SK-MEL-5 (cell line): ENCODE measurements at regions not wholly inside any gene's neighbourhood (a gene's known extent, or its start where the extent isn't known, plus 50 kb on each side); places are given as distances from the start of the nearest gene placed in this dataset.
A peak's percentile ranks its signal among the peaks of the same experiment; 100 is the strongest.

Experiments used
- DNase-seq: peaks from one replicate; pipeline ENCODE4 v3.0.0-alpha.2; 2016; ENCODE audit warnings: low read depth, low spot score
- in situ Hi-C: cut with HindIII; loops from 2 replicates; pipeline ENCODE4 v1.10.0; 2016; ENCODE audit warnings: low sequenced_read_pairs, high pct_unique_total_duplicates, low pct_unique_long_range_greater_than_20kb

DNA sequence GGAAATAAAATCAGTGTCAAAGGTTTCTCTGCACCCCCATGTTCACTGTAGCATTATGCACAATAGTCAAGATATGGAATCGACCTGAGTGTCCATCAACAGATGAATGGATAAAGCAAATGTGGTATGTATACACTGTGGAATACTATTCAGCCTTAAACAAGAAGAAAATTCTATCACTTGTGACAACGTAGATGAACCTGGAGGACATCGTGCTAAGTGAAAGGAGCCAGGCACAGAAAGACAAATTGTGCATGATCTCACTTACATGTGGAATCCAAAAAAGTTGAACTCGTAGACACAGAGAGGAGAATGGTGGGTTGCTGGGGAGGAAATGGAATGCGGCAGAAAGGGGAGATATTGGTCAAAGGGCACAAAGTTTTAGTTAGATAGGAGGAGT is 136.3 kb upstream of the ESR1 start:
- no peak for DNase-seq
- in situ Hi-C loops: no loop called here

- DNase-seq: no peak
- in situ Hi-C loops: no loop called here
Observed at GRCh38 chr6:151674578-151674977, 132.9 kb upstream of the ESR1 start.

- peak; percentile 50 for DNase-seq
- in situ Hi-C loops: no loop called here
Observed at GRCh38 chr6:151675746-151676459, 131.6 kb upstream of the ESR1 start.

- in situ Hi-C loops: no loop called here
- DNase-seq: no peak
Observed at GRCh38 chr6:151676460-151676945, 131.0 kb upstream of the ESR1 start.

- in situ Hi-C loops: no loop called here
- no peak for DNase-seq
Observed at GRCh38 chr6:151677404-151677803, 130.1 kb upstream of the ESR1 start.

GRCh38 chr6:151679081-151679480 is 128.4 kb upstream of the ESR1 start:
- DNase-seq: no peak
- in situ Hi-C loops: no loop called here

DNA sequence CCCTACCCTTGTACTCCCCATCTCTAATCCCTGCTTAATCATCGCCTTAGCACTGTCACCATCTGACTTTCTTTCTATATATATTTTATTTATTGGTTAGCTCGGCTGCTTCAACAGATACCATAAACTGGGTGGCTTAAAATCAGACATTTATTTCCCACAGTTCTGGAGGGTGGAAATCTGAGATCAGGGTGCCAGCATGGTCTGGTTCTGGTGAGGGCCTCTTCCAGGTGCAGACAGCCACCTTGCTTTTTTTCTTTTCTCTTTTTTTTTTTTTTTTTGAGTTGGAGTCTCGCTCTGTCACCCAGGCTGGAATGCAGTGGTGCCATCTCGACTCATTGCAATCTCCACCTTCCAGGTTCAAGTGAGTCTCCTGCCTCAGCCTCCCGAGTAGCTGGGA is 127.5 kb upstream of the ESR1 start:
- in situ Hi-C loops: no loop called here
- no peak for DNase-seq

DNA sequence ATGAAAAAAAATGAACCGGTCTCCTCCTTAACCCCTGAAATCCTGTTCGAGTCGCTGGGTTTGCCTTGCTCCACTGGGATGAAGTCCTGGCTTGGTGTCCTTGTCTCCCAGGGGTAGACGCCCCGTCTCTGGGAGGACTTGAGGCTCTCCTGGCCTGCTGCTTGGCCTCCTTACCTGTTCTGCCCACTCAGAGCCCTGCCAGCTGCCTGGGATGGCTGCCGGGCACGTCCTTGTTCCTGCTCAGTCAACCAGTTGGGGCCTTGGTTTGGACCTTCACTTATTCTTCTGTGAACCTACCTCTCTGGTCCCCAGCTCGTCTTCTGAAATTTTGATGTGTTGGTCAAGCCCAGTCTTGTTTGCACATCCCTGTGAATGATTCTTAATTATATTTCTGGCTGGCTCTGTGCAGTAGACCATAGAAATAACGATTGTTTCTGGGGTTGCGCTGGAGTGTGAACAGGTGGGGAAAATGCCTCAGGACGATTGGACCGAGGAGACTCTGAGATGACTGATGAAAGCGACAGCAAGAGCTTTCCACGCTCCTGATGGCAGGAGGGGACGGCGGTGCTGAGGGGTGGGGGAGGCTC is 126.5 kb upstream of the ESR1 start:
- in situ Hi-C loops: no loop called here

GRCh38 chr6:151681433-151682059 is 125.9 kb upstream of the ESR1 start:
- no peak for DNase-seq
- in situ Hi-C loops: no loop called here

More for the DNA sequence above, 126.5 kb upstream of the ESR1 start:
- no peak for DNase-seq

GRCh38 chr6:151682251-151682650 is 125.2 kb upstream of the ESR1 start:
- in situ Hi-C loops: no loop called here
- DNase-seq: no peak

DNA sequence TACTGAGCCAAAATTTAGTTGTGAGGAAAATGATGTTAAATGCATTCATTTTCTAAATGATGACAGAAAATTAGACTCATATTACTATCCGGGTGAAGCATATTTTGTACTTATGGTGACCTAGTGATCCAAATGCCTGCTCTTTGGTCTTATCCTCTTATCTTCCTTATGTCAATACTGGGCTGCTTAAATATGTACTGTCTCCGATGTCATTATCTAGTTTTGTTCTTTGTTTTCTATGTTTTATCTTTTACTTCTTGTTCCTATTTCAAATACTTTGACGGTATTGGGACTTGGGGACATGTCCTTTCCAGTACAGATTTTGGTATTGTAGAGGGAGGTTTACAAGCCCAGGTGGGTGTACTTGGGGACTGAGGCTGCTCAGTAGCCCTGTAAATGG is 124.6 kb upstream of the ESR1 start:
- in situ Hi-C loops: no loop called here
- no peak for DNase-seq

DNA sequence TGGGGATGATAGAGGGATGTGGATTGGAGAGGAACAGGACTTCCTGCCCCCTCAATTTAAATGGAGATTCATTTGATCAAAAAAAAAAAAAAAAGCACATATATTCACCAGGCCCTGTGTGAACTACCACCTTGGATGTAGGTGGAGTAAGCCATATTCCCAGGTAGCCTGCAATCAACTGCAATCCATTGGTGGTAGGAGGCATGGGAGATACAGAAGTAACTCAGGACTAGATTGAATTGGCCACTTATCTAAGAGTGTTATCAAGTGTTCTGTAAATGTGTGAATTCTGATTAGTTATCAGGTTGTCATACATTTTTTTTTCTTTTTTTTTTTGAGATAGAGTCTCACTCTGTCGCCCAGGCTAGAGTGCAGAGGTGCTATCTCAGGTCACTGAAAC is 124.1 kb upstream of the ESR1 start:
- DNase-seq: no peak
- in situ Hi-C loops: no loop called here

GRCh38 chr6:151689499-151690201 is 117.8 kb upstream of the ESR1 start:
- in situ Hi-C loops: no loop called here
- peak; percentile 42 for DNase-seq

GRCh38 chr6:151690303-151690702 is 117.2 kb upstream of the ESR1 start:
- peak; percentile 66 for DNase-seq
- in situ Hi-C loops: no loop called here

DNA sequence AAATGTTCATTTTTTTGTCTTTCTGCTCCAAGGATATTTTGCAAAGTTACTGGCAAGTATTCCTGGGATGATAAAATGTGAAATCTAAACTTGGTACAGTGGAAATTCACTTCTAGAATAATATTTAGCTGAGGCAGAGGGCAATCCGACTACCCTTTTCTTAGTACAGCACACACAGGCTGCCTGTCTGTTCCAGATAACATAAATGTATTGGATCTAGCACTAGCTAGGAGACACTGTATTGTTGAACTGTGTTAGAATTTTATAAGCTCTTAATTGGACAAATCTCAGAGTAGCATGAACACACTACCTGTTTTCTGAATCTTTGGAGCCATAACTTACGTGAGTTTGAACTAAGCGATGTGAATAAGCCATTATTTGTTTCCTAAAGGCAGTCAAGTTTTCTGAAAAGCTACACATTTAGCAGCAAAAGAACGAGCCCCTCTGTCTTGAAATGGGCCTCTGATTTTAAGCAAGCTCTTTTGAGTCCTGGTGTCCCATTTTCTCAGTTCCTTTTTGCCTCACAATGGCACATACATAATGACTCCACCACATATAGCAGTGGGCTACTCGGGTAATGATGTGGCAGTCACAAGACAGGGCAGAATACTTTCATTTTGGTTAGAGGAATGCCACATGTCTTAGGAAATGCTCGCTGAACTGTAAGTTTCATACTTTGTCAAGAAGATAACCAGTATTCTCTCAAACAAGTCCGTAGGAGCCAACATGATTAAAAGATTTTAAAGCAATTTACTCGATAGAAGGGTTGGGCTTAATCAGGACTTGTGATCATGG is 116.5 kb upstream of the ESR1 start:
- DNase-seq: peak; percentile 85
- in situ Hi-C loops: no loop called here

DNA sequence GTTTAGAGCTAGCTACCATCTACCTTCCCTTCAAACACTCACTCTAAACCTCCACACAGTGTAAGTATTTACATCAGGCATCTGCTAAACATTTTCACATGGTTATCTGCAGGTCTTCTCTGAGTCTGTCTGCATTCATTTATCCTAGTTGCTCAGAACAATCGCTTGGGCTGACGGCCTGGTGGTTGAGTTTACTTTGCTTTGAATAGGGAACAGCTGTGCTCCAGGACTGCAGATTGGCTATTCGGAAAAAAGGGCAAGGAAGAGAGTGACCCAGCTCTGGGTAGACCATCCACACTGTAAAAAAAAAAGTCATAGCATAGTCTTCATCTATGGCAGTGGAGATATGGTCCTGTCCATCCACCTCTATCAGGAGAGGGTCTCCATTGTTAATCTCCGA is 115.3 kb upstream of the ESR1 start:
- no peak for DNase-seq
- in situ Hi-C loops: no loop called here

DNA sequence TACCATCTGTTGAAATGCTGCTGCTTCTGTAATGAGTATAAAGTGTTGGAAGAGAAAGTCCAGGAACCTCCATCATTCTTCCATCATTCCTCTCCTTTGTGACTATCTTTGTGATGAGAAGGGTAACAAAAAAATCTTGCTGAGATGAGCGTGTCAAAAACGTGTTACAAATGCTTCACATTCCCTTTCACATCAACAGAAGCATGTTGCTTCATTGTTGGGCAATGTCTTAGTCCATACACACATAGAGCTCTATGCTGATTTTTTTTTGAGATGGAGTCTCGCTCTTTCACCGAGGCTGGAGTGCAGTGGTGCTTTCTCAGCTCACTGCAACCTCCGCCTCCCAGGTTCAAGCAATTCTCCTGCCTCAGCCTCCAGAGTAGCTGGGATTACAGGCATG is 114.1 kb upstream of the ESR1 start:
- in situ Hi-C loops: no loop called here
- DNase-seq: no peak

DNA sequence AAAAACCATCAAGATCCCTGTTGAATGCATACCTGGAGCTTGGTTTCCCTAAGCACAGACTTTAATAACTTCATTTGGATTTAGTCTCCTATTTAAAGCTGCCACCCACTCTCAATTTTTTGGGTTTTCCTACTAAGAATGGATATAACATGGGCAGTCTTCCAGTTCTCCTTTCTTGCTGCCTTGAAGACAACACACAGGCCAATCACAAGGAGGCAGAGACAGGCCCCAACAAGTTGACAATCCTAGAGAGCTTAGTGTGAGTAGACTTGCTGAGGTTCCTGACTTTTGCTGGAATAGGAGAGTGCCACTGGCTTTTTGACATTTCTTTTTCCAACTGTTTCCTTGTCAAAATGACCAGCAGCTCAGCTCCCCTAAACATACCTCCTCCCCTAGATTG is 112.3 kb upstream of the ESR1 start:
- in situ Hi-C loops: no loop called here
- DNase-seq: no peak
